Endometrial microvascular endothelial cells (primary cell): ENCODE measurements at regions not wholly inside any gene's neighbourhood (a gene's known extent, or its start where the extent isn't known, plus 50 kb on each side); places are given as distances from the start of the nearest gene placed in this dataset.

Source experiments
- in situ Hi-C: cut with HindIII; loops from 2 replicates; pipeline ENCODE4 v1.10.0; 2017; ENCODE audit warnings: low sequenced_read_pairs, low pct_unique_long_range_greater_than_20kb; ENCODE audit errors: inconsistent ontology term

GRCh38 chr5:58403822-58404433 lies 56.0 kb downstream of the PLK2 start:
- in situ Hi-C loops, result no loop called here

- in situ Hi-C loops, result no loop called here
These were observed 58.2 kb downstream of the PLK2 start for GRCh38 chr5:58401701-58402100.

- in situ Hi-C loops, result no loop called here
These were observed 59.1 kb downstream of the PLK2 start for GRCh38 chr5:58400737-58401136.

GRCh38 chr5:58399951-58400350 lies 59.9 kb downstream of the PLK2 start:
- in situ Hi-C loops, result no loop called here

GRCh38 chr5:58394339-58394738 lies 65.5 kb downstream of the PLK2 start:
- in situ Hi-C loops, result no loop called here

GRCh38 chr5:58393716-58394115 lies 66.2 kb downstream of the PLK2 start:
- in situ Hi-C loops, result no loop called here

- in situ Hi-C loops, result no loop called here
These were observed 67.4 kb downstream of the PLK2 start for GRCh38 chr5:58392496-58392895.

- in situ Hi-C loops, result no loop called here
These were observed 76.4 kb downstream of the PLK2 start for GRCh38 chr5:58383448-58383847.

GRCh38 chr5:58382131-58382534 lies 77.8 kb downstream of the PLK2 start:
- in situ Hi-C loops, result no loop called here

GRCh38 chr5:58381566-58381965 lies 78.3 kb downstream of the PLK2 start:
- in situ Hi-C loops, result no loop called here

GRCh38 chr5:58380655-58381054 lies 79.2 kb downstream of the PLK2 start:
- in situ Hi-C loops, result no loop called here

GRCh38 chr5:58378613-58379390 lies 81.1 kb downstream of the PLK2 start:
- in situ Hi-C loops, result no loop called here

- in situ Hi-C loops, result no loop called here
These were observed 89.3 kb downstream of the PLK2 start for GRCh38 chr5:58370606-58371005.

GRCh38 chr5:58369513-58370190 lies 90.2 kb downstream of the PLK2 start:
- in situ Hi-C loops, result no loop called here

- in situ Hi-C loops, result no loop called here
These were observed 93.4 kb downstream of the PLK2 start for GRCh38 chr5:58366461-58366860.

- in situ Hi-C loops, result no loop called here
These were observed 94.1 kb downstream of the PLK2 start for GRCh38 chr5:58365791-58366190.

GRCh38 chr5:58363461-58364249 lies 96.2 kb downstream of the PLK2 start:
- in situ Hi-C loops, result no loop called here

- in situ Hi-C loops, result no loop called here
These were observed 97.8 kb downstream of the PLK2 start for GRCh38 chr5:58362135-58362534.

GRCh38 chr5:58360794-58361193 lies 99.1 kb downstream of the PLK2 start:
- in situ Hi-C loops, result no loop called here
